ENCODE measurements at regions not wholly inside any gene's neighbourhood (a gene's known extent, or its start where the extent isn't known, plus 50 kb on each side); places are given as distances from the start of the nearest gene placed in this dataset.

DNA sequence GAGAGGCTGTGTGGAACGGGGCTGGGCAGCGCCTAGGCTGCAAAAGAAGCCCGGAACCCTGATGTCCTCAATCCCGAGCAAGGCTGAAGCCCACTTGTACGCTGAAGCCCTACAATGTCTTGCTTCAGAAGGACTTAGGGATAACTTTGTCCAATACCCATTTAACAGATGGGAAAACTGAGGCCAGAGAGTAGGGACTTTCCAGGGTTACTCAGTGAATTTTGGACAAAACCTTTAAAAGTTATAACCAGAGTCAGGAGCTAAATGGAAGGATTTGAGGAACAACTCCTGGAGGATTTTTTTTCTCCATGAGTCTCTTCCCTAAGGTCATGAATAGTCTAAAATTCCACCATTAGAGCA is 161.2 kb downstream of the IRX5 start:
- no peak for TF ChIP-seq POLR2A (IDR thresholded peaks at IDR 0.05)
- TF ChIP-seq CTCF (IDR thresholded peaks at IDR 0.05), result no peak

All from tibial nerve (tissue), 3 donors.